ENCODE measurements at regions not wholly inside any gene's neighbourhood (a gene's known extent, or its start where the extent isn't known, plus 50 kb on each side); places are given as distances from the start of the nearest gene placed in this dataset.
A peak's percentile ranks its signal among the peaks of the same experiment; 100 is the strongest.

DNA sequence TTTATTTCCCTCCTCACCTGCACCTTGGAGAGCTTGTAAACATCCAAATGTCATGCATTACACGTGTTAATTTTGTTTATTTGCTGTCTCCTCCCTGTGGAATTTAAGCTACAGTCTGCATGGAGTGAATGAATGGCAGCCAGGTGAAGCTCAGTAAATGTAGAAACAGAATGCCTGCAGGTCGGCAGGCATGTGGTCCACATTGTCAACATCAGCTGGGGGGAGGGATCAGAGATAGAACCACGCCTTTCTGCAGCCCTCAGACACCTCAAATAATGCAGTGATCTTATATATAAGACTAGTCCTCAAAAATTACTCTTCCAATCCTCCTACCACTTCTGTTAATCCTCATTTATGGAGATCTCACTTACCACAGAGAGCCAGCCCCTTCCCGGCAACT, 131.2 kb upstream of the KIT start:
- Histone ChIP-seq H2BK15ac (replicated peaks; ENCODE audit: low read depth) (no peak overlapping the region), H3K79me2 (ENCODE audit: control insufficient read depth, insufficient read depth, low read length) (no peaks in the 10 kb centered on the region), H3K79me1 (ENCODE audit: low read length) (no peaks in the 10 kb centered on the region), H3K27me3 (ENCODE audit: insufficient read depth, low read length, poor library complexity) (no peaks in the 10 kb centered on the region), H3K56ac (ENCODE audit: low read length) (no peak overlapping the region), H3K9ac (ENCODE audit: low read length) (no peak overlapping the region), H3K4me2 (ENCODE audit: low read length) (no peak overlapping the region), H3K4ac (ENCODE audit: low read depth, low read length) (no peak overlapping the region), H3K18ac (ENCODE audit: low read length) (no peak overlapping the region), H3K27ac (ENCODE audit: low read depth, low read length) (no peak overlapping the region), H3K23ac (ENCODE audit: low read length) (no peak overlapping the region), H3K36me3 (ENCODE audit: control insufficient read depth, insufficient read depth, low read length) (no peaks in the 10 kb centered on the region), H4K8ac (ENCODE audit: low read depth, low read length) (no peak overlapping the region), H2BK120ac (ENCODE audit: low read depth, low read length) (no peak overlapping the region), H3K4me1 (ENCODE audit: control insufficient read depth, low read depth, low read length) (peaks cover 1% of the 10 kb centered on the region), H2AK5ac (ENCODE audit: low read length) (no peak overlapping the region), H2BK5ac (ENCODE audit: low read length) (no peak overlapping the region), H3K4me3 (ENCODE audit: low read length) (no peak overlapping the region), H4K5ac (ENCODE audit: low read length) (no peak overlapping the region)
- no CpG with 5 or more reads among the region's 4 CpGs for WGBS (ENCODE audit: extremely low coverage, insufficient coverage, low lambda C conversion rate)
- no peak for DNase-seq

DNA sequence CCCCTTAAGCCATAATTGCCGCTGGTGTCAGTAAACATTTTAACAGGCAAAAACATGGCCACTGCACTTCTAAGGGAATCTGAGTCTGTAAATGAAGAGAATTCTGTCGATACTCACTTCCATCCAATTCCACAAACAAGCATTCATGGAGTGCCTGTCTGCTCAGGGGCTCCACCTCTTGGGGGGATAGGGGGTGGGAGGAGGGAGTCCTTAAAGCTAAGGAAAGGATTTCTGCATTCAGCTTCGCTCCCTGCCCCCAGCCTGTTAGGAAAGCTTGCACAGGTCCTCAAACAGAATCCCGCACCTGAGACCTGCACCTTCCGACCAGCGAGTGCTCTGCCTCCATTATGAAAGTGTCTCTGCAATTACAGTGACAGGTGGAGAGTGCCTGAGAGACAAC, 130.2 kb upstream of the KIT start:
- DNase-seq = no peak
- no peak overlapping the region for H4K8ac ChIP-seq (ENCODE audit: low read depth, low read length)

DNA sequence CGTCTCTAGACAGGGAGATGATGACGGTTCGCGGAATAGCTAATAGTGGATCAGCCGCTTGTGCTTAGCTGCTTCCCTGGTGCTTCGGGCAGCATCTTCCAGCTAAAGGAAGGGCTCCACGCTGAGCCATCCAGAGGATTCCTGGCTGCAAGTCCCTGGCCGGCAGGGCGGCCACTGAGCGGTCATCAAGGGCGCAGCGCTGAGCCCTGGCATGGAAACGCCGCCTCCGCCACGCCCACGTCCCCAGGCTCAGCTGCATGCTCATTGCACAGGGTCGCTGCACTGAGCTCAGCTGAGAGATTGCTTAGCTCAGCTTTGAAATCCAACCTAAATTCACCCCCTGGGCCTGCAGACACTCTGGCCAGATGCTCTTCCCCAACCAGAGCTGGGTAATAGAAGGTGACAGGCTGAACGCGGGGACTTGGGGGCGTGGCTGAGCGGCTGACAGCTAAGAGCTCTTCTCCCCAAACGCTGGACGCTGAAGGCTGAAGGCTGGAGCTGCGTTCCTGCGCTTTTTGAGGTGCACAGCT, 118.2 kb upstream of the KIT start:
- no peaks in the 10 kb centered on the region for H3K36me3 ChIP-seq (ENCODE audit: control insufficient read depth, insufficient read depth, low read length)
- H2AK5ac ChIP-seq (ENCODE audit: low read length) = no peak overlapping the region
- no peak overlapping the region for H2BK5ac ChIP-seq (ENCODE audit: low read length)
- H2BK15ac ChIP-seq (replicated peaks; ENCODE audit: low read depth) = no peak overlapping the region
- no peak overlapping the region for H3K9ac ChIP-seq (ENCODE audit: low read length)
- no peaks in the 10 kb centered on the region for H3K79me1 ChIP-seq (ENCODE audit: low read length)
- H3K18ac ChIP-seq (ENCODE audit: low read length) = no peak overlapping the region
- H3K4me2 ChIP-seq (ENCODE audit: low read length) = peak overlapping the region; percentile 54
- H4K8ac ChIP-seq (ENCODE audit: low read depth, low read length) = no peak overlapping the region
- H2BK120ac ChIP-seq (ENCODE audit: low read depth, low read length) = no peak overlapping the region
- no CpG with 5 or more reads among the region's 26 CpGs for WGBS (ENCODE audit: extremely low coverage, insufficient coverage, low lambda C conversion rate)
- DNase-seq = peak; percentile 84
- no peaks in the 10 kb centered on the region for H3K79me2 ChIP-seq (ENCODE audit: control insufficient read depth, insufficient read depth, low read length)
- no peaks in the 10 kb centered on the region for H3K27me3 ChIP-seq (ENCODE audit: insufficient read depth, low read length, poor library complexity)
- H3K27ac ChIP-seq (ENCODE audit: low read depth, low read length) = no peak overlapping the region
- H3K4me1 ChIP-seq (ENCODE audit: control insufficient read depth, low read depth, low read length) = peaks cover 10% of the 10 kb centered on the region
- no peak overlapping the region for H4K5ac ChIP-seq (ENCODE audit: low read length)
- no peak overlapping the region for H3K4me3 ChIP-seq (ENCODE audit: low read length)
- H3K23ac ChIP-seq (ENCODE audit: low read length) = no peak overlapping the region
- peak overlapping the region; percentile 17 for H3K56ac ChIP-seq (ENCODE audit: low read length)
- no peak overlapping the region for H3K4ac ChIP-seq (ENCODE audit: low read depth, low read length)

More for the DNA sequence above, 130.2 kb upstream of the KIT start:
- H3K36me3 ChIP-seq (ENCODE audit: control insufficient read depth, insufficient read depth, low read length) = no peaks in the 10 kb centered on the region
- no peak overlapping the region for H4K5ac ChIP-seq (ENCODE audit: low read length)
- no peak overlapping the region for H3K4me2 ChIP-seq (ENCODE audit: low read length)
- H3K4me1 ChIP-seq (ENCODE audit: control insufficient read depth, low read depth, low read length) = peaks cover 1% of the 10 kb centered on the region
- no peak overlapping the region for H3K56ac ChIP-seq (ENCODE audit: low read length)
- no peak overlapping the region for H2AK5ac ChIP-seq (ENCODE audit: low read length)
- no peak overlapping the region for H3K27ac ChIP-seq (ENCODE audit: low read depth, low read length)
- H3K18ac ChIP-seq (ENCODE audit: low read length) = no peak overlapping the region
- H3K79me2 ChIP-seq (ENCODE audit: control insufficient read depth, insufficient read depth, low read length) = no peaks in the 10 kb centered on the region
- no peak overlapping the region for H2BK5ac ChIP-seq (ENCODE audit: low read length)
- no peak overlapping the region for H3K4ac ChIP-seq (ENCODE audit: low read depth, low read length)
- H2BK120ac ChIP-seq (ENCODE audit: low read depth, low read length) = no peak overlapping the region
- H3K79me1 ChIP-seq (ENCODE audit: low read length) = no peaks in the 10 kb centered on the region
- H3K4me3 ChIP-seq (ENCODE audit: low read length) = no peak overlapping the region
- WGBS (ENCODE audit: extremely low coverage, insufficient coverage, low lambda C conversion rate) = no CpG with 5 or more reads among the region's 6 CpGs
- no peak overlapping the region for H2BK15ac ChIP-seq (replicated peaks; ENCODE audit: low read depth)
- H3K27me3 ChIP-seq (ENCODE audit: insufficient read depth, low read length, poor library complexity) = no peaks in the 10 kb centered on the region
- no peak overlapping the region for H3K9ac ChIP-seq (ENCODE audit: low read length)
- H3K23ac ChIP-seq (ENCODE audit: low read length) = no peak overlapping the region

DNA sequence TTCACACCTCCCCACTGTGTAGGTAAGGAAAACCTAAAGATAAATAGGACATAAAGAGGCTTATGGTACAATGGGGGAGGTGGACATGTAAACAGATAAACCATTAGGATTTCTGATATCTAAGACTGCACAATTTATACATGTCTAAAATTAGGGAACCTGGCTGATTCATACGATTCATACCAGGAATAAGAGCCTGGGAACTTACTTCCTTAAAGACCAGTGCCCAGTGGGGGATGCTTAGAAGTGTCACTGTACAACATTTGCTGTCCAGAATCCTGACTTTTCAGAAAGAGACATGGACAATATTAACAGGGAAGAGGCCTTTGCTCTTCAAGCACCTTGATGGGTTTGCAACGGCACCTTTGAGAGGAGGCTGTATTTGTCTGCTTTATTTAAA, 116.8 kb upstream of the KIT start:
- no peak overlapping the region for H3K4ac ChIP-seq (ENCODE audit: low read depth, low read length)
- H2AK5ac ChIP-seq (ENCODE audit: low read length) = no peak overlapping the region
- no peak overlapping the region for H3K9ac ChIP-seq (ENCODE audit: low read length)
- H3K79me1 ChIP-seq (ENCODE audit: low read length) = no peaks in the 10 kb centered on the region
- no peak for DNase-seq
- no peaks in the 10 kb centered on the region for H3K36me3 ChIP-seq (ENCODE audit: control insufficient read depth, insufficient read depth, low read length)
- no peak overlapping the region for H3K18ac ChIP-seq (ENCODE audit: low read length)
- H3K4me3 ChIP-seq (ENCODE audit: low read length) = no peak overlapping the region
- no peak overlapping the region for H3K4me2 ChIP-seq (ENCODE audit: low read length)
- no peak overlapping the region for H2BK15ac ChIP-seq (replicated peaks; ENCODE audit: low read depth)
- no peaks in the 10 kb centered on the region for H3K79me2 ChIP-seq (ENCODE audit: control insufficient read depth, insufficient read depth, low read length)
- H3K23ac ChIP-seq (ENCODE audit: low read length) = no peak overlapping the region
- H3K56ac ChIP-seq (ENCODE audit: low read length) = peak overlapping the region; percentile 9
- H3K27me3 ChIP-seq (ENCODE audit: insufficient read depth, low read length, poor library complexity) = no peaks in the 10 kb centered on the region
- H2BK120ac ChIP-seq (ENCODE audit: low read depth, low read length) = no peak overlapping the region
- H4K8ac ChIP-seq (ENCODE audit: low read depth, low read length) = no peak overlapping the region
- H3K4me1 ChIP-seq (ENCODE audit: control insufficient read depth, low read depth, low read length) = peaks cover 10% of the 10 kb centered on the region
- no peak overlapping the region for H4K5ac ChIP-seq (ENCODE audit: low read length)
- peak overlapping the region; percentile 76 for H3K27ac ChIP-seq (ENCODE audit: low read depth, low read length)
- no CpG with 5 or more reads among the region's 2 CpGs for WGBS (ENCODE audit: extremely low coverage, insufficient coverage, low lambda C conversion rate)
- no peak overlapping the region for H2BK5ac ChIP-seq (ENCODE audit: low read length)

DNA sequence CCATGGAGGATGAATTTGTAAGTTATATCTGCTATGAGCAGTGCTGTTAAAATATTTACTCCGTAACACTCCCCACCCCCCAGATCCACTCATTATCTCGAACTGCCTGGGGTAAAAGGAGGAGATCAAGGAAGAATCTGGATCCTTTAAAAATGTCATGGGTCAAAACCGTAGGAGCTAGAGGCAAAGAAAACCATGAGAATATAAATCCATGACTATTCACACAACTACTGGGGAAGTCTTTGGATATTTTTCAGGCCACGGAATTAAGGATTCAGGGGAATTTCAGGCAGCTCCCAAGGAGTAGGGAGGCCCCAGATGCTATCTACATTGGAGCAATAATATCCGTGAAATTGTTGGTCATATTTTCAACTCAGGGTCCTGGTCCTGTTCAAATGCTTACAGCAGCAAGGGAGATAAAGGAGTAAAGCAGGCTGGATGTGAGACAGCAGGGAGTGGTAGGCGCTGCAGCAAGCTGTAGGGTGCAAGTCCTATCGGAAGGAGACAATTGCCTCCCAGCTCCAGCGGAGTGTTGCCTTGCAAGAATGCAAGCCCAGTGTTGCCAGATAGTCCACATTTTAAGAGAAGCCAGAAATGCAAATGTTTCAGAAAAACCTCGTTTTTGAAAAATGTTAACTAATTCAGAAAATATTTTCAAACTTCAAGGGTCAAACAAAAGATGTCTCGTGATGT, 116.2 kb upstream of the KIT start:
- H3K18ac ChIP-seq (ENCODE audit: low read length) = no peak overlapping the region
- WGBS (ENCODE audit: extremely low coverage, insufficient coverage, low lambda C conversion rate) = no CpG with 5 or more reads among the region's 10 CpGs
- H4K5ac ChIP-seq (ENCODE audit: low read length) = no peak overlapping the region
- H3K4me3 ChIP-seq (ENCODE audit: low read length) = no peak overlapping the region
- peak overlapping the region; percentile 76 for H3K27ac ChIP-seq (ENCODE audit: low read depth, low read length)
- no peaks in the 10 kb centered on the region for H3K79me2 ChIP-seq (ENCODE audit: control insufficient read depth, insufficient read depth, low read length)
- no peak overlapping the region for H3K4me2 ChIP-seq (ENCODE audit: low read length)
- H2BK15ac ChIP-seq (replicated peaks; ENCODE audit: low read depth) = no peak overlapping the region
- no peaks in the 10 kb centered on the region for H3K79me1 ChIP-seq (ENCODE audit: low read length)
- H4K8ac ChIP-seq (ENCODE audit: low read depth, low read length) = no peak overlapping the region
- no peak overlapping the region for H2AK5ac ChIP-seq (ENCODE audit: low read length)
- peak overlapping the region; percentile 9 for H3K56ac ChIP-seq (ENCODE audit: low read length)
- no peak overlapping the region for H3K4ac ChIP-seq (ENCODE audit: low read depth, low read length)
- no peaks in the 10 kb centered on the region for H3K36me3 ChIP-seq (ENCODE audit: control insufficient read depth, insufficient read depth, low read length)
- no peak overlapping the region for H2BK120ac ChIP-seq (ENCODE audit: low read depth, low read length)
- peak overlapping the region; percentile 4 for H3K9ac ChIP-seq (ENCODE audit: low read length)
- peaks cover 10% of the 10 kb centered on the region for H3K4me1 ChIP-seq (ENCODE audit: control insufficient read depth, low read depth, low read length)
- DNase-seq = peak; percentile 48
- no peaks in the 10 kb centered on the region for H3K27me3 ChIP-seq (ENCODE audit: insufficient read depth, low read length, poor library complexity)
- H3K23ac ChIP-seq (ENCODE audit: low read length) = no peak overlapping the region
- peak overlapping the region; percentile 22 for H2BK5ac ChIP-seq (ENCODE audit: low read length)

DNA sequence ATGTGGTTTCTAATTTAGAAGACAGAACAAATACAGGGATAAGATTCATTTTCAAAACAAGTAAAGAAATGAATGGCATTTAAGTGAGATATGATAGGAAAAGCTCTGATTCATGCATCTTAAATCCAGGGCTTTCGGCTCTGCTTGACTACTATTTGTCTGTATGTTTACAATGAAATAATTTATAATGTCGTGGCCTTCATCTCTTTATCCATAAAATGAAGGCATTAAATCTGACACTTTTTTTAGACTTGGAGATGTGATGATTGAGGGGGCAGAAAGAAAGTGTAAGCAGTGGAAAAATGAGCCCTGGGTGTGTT, 115.7 kb upstream of the KIT start:
- no peak overlapping the region for H3K9ac ChIP-seq (ENCODE audit: low read length)
- H3K4me1 ChIP-seq (ENCODE audit: control insufficient read depth, low read depth, low read length) = peaks cover 10% of the 10 kb centered on the region
- no CpG with 5 or more reads among the region's 2 CpGs for WGBS (ENCODE audit: extremely low coverage, insufficient coverage, low lambda C conversion rate)
- no peak overlapping the region for H3K4me2 ChIP-seq (ENCODE audit: low read length)
- no peak overlapping the region for H3K23ac ChIP-seq (ENCODE audit: low read length)
- no peaks in the 10 kb centered on the region for H3K79me2 ChIP-seq (ENCODE audit: control insufficient read depth, insufficient read depth, low read length)
- no peak overlapping the region for H3K4me3 ChIP-seq (ENCODE audit: low read length)
- no peaks in the 10 kb centered on the region for H3K79me1 ChIP-seq (ENCODE audit: low read length)
- no peaks in the 10 kb centered on the region for H3K27me3 ChIP-seq (ENCODE audit: insufficient read depth, low read length, poor library complexity)
- no peak overlapping the region for H3K18ac ChIP-seq (ENCODE audit: low read length)
- H3K4ac ChIP-seq (ENCODE audit: low read depth, low read length) = no peak overlapping the region
- H4K8ac ChIP-seq (ENCODE audit: low read depth, low read length) = no peak overlapping the region
- H3K27ac ChIP-seq (ENCODE audit: low read depth, low read length) = no peak overlapping the region
- H4K5ac ChIP-seq (ENCODE audit: low read length) = no peak overlapping the region
- no peak overlapping the region for H3K56ac ChIP-seq (ENCODE audit: low read length)
- no peak overlapping the region for H2AK5ac ChIP-seq (ENCODE audit: low read length)
- no peak overlapping the region for H2BK5ac ChIP-seq (ENCODE audit: low read length)
- H2BK120ac ChIP-seq (ENCODE audit: low read depth, low read length) = no peak overlapping the region
- H2BK15ac ChIP-seq (replicated peaks; ENCODE audit: low read depth) = no peak overlapping the region
- no peaks in the 10 kb centered on the region for H3K36me3 ChIP-seq (ENCODE audit: control insufficient read depth, insufficient read depth, low read length)
- no peak for DNase-seq
